Liver (tissue), 8 donors: ENCODE measurements at regions not wholly inside any gene's neighbourhood (a gene's known extent, or its start where the extent isn't known, plus 50 kb on each side); places are given as distances from the start of the nearest gene placed in this dataset.

Experiments used
- DNase-seq: peaks from one replicate; pipeline ENCODE4 v3.0.0-alpha.2; 2017; ENCODE audit warnings: low spot score
- H3K27ac ChIP-seq, 2 donors: one replicate each; pipeline ENCODE4 v1.7.0; 2013; ENCODE audit warnings: inconsistent platforms in 2 of 2, low read length in 2 of 2, control low read depth in 1 of 2, low read depth in 1 of 2, mild to moderate bottlenecking in 1 of 2
- H3K27me3 ChIP-seq, 4 donors: one replicate each; pipeline versions ENCODE4 v1.6.1 to v1.7.0; 2013; ENCODE audit warnings: low read length in 3 of 4, inconsistent platforms in 1 of 4, mild to moderate bottlenecking in 1 of 4, moderate library complexity in 1 of 4; ENCODE audit not compliant: control insufficient read depth in 4 of 4, insufficient read depth in 4 of 4
- H3K36me3 ChIP-seq, 4 donors: one replicate each; pipeline versions ENCODE4 v1.6.1 to v1.7.0; 2013; ENCODE audit warnings: low read length in 3 of 4, mild to moderate bottlenecking in 3 of 4, low read depth in 1 of 4, moderate library complexity in 1 of 4; ENCODE audit not compliant: control insufficient read depth in 4 of 4, insufficient read depth in 3 of 4
- H3K4me1 ChIP-seq, 4 donors: one replicate each; pipeline versions ENCODE4 v1.6.1 to v1.7.0; 2013; ENCODE audit warnings: low read length in 3 of 4, mild to moderate bottlenecking in 3 of 4, moderate library complexity in 1 of 4; ENCODE audit not compliant: control insufficient read depth in 4 of 4, insufficient read depth in 4 of 4
- H3K4me3 ChIP-seq, 3 donors: one replicate each; pipeline versions ENCODE4 v1.6.1 to v1.7.0; 2013; ENCODE audit warnings: low read length in 3 of 3, control low read depth in 1 of 3, low read depth in 1 of 3, mild to moderate bottlenecking in 1 of 3
- H3K9ac ChIP-seq, 2 donors: one replicate each; pipeline ENCODE4 v1.7.0; 2013; ENCODE audit warnings: low read length in 2 of 2, mild to moderate bottlenecking in 2 of 2, moderate library complexity in 2 of 2, control low read depth in 1 of 2, low read depth in 1 of 2
- H3K9me3 ChIP-seq, 4 donors: one replicate each; pipeline versions ENCODE4 v1.6.1 to v1.7.0; 2013; ENCODE audit warnings: low read length in 3 of 4; ENCODE audit not compliant: control insufficient read depth in 4 of 4
- EGR1 ChIP-seq, 2 donors: IDR thresholded peaks; 2 replicates each; pipeline ENCODE4 v1.6.1; 2016 to 2018; ENCODE audit warnings: antibody characterized with exemption in 2 of 2, low read depth in 2 of 2
- FOXA1 ChIP-seq: IDR thresholded peaks from 2 replicates; pipeline ENCODE4 v1.6.1; 2016; ENCODE audit warnings: antibody characterized with exemption
- FOXA2 ChIP-seq: IDR thresholded peaks from 2 replicates; pipeline ENCODE4 v1.6.1; 2016; ENCODE audit warnings: antibody characterized with exemption
- GABPA ChIP-seq, 2 donors: IDR thresholded peaks in 1 of 2; conservative IDR thresholded peaks in 1 of 2; 2 replicates each; pipeline ENCODE4 v1.6.1; 2016; ENCODE audit warnings: antibody characterized with exemption in 2 of 2, mild to moderate bottlenecking in 1 of 2, moderate library complexity in 1 of 2
- HNF4A ChIP-seq, 2 donors: conservative IDR thresholded peaks; 2 replicates each; pipeline ENCODE4 v1.6.1; 2016; ENCODE audit warnings: antibody characterized with exemption in 2 of 2, mild to moderate bottlenecking in 2 of 2
- HNF4G ChIP-seq: IDR thresholded peaks from 2 replicates; pipeline ENCODE4 v1.6.1; 2016; ENCODE audit warnings: antibody characterized with exemption
- JUND ChIP-seq, 2 donors: IDR thresholded peaks; 2 replicates each; pipeline ENCODE4 v1.6.1; 2016; ENCODE audit warnings: antibody characterized with exemption in 2 of 2
- NR2F2 ChIP-seq: IDR thresholded peaks from 2 replicates; pipeline ENCODE4 v1.6.1; 2016; ENCODE audit warnings: antibody characterized with exemption
- RAD21 ChIP-seq, 2 donors: IDR thresholded peaks; 2 replicates each; pipeline ENCODE4 v1.6.1; 2016; ENCODE audit warnings: antibody characterized with exemption in 2 of 2, mild to moderate bottlenecking in 2 of 2
- RXRA ChIP-seq, 2 donors: IDR thresholded peaks; 2 replicates each; pipeline ENCODE4 v1.6.1; 2017 to 2018; ENCODE audit warnings: antibody characterized with exemption in 2 of 2, mild to moderate bottlenecking in 1 of 2
- SP1 ChIP-seq: IDR thresholded peaks from 2 replicates; pipeline ENCODE4 v1.6.1; 2018; ENCODE audit warnings: antibody characterized with exemption, mild to moderate bottlenecking
- TAF1 ChIP-seq: conservative IDR thresholded peaks from 2 replicates; pipeline ENCODE4 v1.6.1; 2016; ENCODE audit warnings: antibody characterized with exemption, mild to moderate bottlenecking
- YY1 ChIP-seq: IDR thresholded peaks from 2 replicates; pipeline ENCODE4 v1.6.1; 2016; ENCODE audit warnings: antibody characterized with exemption, mild to moderate bottlenecking
- WGBS: extraction: QIAGEN DNeasy Blood & Tissue Kit; methylation state at CpG from one replicate; pipeline ENCODE4 v1.1.7; 2013; 5-methylcytosine and 5-hydroxymethylcytosine counted together
- TF ChIP-seq, protein P1 (sequence below): IDR thresholded peaks from 2 replicates; pipeline ENCODE4 v1.6.1; 2016; ENCODE audit warnings: antibody characterized with exemption, mild to moderate bottlenecking
- TF ChIP-seq, protein P2 (sequence below): IDR thresholded peaks from 2 replicates; pipeline ENCODE4 v1.6.1; 2016; ENCODE audit warnings: antibody characterized with exemption
- TF ChIP-seq, protein P3 (sequence below): fragments of 150-350 bp; IDR thresholded peaks from 2 replicates; pipeline ENCODE4 v1.5.1; 2017; ENCODE audit warnings: improper control_type of control experiment, low read depth, low read length; ENCODE audit not compliant: missing input control
- donor health status: healthy.
- donor health status: healthy.
- donor health status: healthy.
- donor health status: healthy.
- donor health status: healthy.

GRCh38 chr5:36529142-36529541 is 77.3 kb upstream of the SLC1A3 start:
- Histone ChIP-seq H3K9me3 (no peaks in the 10 kb centered on the region), H3K4me1 (no peaks in the 10 kb centered on the region), H3K36me3 (no peaks in the 10 kb centered on the region), H3K27me3 (peaks cover 0 to 5% (median 0%) of the 10 kb centered on the region in 4 donors), H3K4me3 (no peak overlapping the region), H3K9ac (no peak overlapping the region), H3K27ac (no peak overlapping the region)
- 87% methylated on average over 1 of the region's 1 CpG for WGBS
- DNase-seq: no peak
- TF ChIP-seq TAF1 (no peak), JUND (IDR thresholded peaks at IDR 0.05) (no peak), HNF4G (no peak), FOXA1 (no peak), RXRA (IDR thresholded peaks at IDR 0.05) (no peak), EGR1 (IDR thresholded peaks at IDR 0.05; ENCODE audit: low read depth in 2 of 2) (no peak), RAD21 (IDR thresholded peaks at IDR 0.05) (no peak), HNF4A (conservative IDR thresholded peaks at IDR 0.05) (no peak), NR2F2 (no peak)
- TF ChIP-seq, protein P1, sequence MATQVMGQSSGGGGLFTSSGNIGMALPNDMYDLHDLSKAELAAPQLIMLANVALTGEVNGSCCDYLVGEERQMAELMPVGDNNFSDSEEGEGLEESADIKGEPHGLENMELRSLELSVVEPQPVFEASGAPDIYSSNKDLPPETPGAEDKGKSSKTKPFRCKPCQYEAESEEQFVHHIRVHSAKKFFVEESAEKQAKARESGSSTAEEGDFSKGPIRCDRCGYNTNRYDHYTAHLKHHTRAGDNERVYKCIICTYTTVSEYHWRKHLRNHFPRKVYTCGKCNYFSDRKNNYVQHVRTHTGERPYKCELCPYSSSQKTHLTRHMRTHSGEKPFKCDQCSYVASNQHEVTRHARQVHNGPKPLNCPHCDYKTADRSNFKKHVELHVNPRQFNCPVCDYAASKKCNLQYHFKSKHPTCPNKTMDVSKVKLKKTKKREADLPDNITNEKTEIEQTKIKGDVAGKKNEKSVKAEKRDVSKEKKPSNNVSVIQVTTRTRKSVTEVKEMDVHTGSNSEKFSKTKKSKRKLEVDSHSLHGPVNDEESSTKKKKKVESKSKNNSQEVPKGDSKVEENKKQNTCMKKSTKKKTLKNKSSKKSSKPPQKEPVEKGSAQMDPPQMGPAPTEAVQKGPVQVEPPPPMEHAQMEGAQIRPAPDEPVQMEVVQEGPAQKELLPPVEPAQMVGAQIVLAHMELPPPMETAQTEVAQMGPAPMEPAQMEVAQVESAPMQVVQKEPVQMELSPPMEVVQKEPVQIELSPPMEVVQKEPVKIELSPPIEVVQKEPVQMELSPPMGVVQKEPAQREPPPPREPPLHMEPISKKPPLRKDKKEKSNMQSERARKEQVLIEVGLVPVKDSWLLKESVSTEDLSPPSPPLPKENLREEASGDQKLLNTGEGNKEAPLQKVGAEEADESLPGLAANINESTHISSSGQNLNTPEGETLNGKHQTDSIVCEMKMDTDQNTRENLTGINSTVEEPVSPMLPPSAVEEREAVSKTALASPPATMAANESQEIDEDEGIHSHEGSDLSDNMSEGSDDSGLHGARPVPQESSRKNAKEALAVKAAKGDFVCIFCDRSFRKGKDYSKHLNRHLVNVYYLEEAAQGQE: no peak

GRCh38 chr5:36530215-36530614 is 76.2 kb upstream of the SLC1A3 start:
- H3K27me3 ChIP-seq: peaks cover 0 to 5% (median 0%) of the 10 kb centered on the region in 4 donors
- no peak for DNase-seq
- WGBS: 79% methylated on average over 2 of the region's 2 CpGs
- no peaks in the 10 kb centered on the region for H3K9me3 ChIP-seq
- no peak for TF ChIP-seq FOXA1
- TF ChIP-seq FOXA2: no peak
- TF ChIP-seq TAF1: no peak
- no peak for TF ChIP-seq RXRA (IDR thresholded peaks at IDR 0.05)
- TF ChIP-seq JUND (IDR thresholded peaks at IDR 0.05): no peak
- TF ChIP-seq SP1: no peak
- TF ChIP-seq HNF4G: no peak
- no peak for TF ChIP-seq GABPA (IDR thresholded peaks at IDR 0.05 in 1 of 2, conservative IDR thresholded peaks at IDR 0.05 in 1 of 2)
- no peak for TF ChIP-seq RAD21 (IDR thresholded peaks at IDR 0.05)
- TF ChIP-seq, protein P1: no peak
- TF ChIP-seq, protein P2, sequence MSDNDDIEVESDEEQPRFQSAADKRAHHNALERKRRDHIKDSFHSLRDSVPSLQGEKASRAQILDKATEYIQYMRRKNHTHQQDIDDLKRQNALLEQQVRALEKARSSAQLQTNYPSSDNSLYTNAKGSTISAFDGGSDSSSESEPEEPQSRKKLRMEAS: no peak
- TF ChIP-seq NR2F2: no peak
- TF ChIP-seq YY1: no peak
- TF ChIP-seq, protein P3, sequence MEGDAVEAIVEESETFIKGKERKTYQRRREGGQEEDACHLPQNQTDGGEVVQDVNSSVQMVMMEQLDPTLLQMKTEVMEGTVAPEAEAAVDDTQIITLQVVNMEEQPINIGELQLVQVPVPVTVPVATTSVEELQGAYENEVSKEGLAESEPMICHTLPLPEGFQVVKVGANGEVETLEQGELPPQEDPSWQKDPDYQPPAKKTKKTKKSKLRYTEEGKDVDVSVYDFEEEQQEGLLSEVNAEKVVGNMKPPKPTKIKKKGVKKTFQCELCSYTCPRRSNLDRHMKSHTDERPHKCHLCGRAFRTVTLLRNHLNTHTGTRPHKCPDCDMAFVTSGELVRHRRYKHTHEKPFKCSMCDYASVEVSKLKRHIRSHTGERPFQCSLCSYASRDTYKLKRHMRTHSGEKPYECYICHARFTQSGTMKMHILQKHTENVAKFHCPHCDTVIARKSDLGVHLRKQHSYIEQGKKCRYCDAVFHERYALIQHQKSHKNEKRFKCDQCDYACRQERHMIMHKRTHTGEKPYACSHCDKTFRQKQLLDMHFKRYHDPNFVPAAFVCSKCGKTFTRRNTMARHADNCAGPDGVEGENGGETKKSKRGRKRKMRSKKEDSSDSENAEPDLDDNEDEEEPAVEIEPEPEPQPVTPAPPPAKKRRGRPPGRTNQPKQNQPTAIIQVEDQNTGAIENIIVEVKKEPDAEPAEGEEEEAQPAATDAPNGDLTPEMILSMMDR: no peak
- no peak overlapping the region for H3K4me3 ChIP-seq
- no peaks in the 10 kb centered on the region for H3K4me1 ChIP-seq
- no peak overlapping the region for H3K27ac ChIP-seq
- no peaks in the 10 kb centered on the region for H3K36me3 ChIP-seq
- no peak overlapping the region for H3K9ac ChIP-seq
